ENCODE measurements at regions not wholly inside any gene's neighbourhood (a gene's known extent, or its start where the extent isn't known, plus 50 kb on each side); places are given as distances from the start of the nearest gene placed in this dataset.

GRCh38 chr14:54138024-54138353 lies 181.4 kb upstream of the BMP4 start:
- no peaks in the 10 kb centered on the region for H3K4me1 ChIP-seq (replicated peaks)
- H3K27me3 ChIP-seq (replicated peaks; ENCODE audit: insufficient read depth) = no peaks in the 10 kb centered on the region
- no peak for DNase-seq (ENCODE audit: low spot score)
- H3K36me3 ChIP-seq = no peaks in the 10 kb centered on the region
- H3K27ac ChIP-seq = no peak overlapping the region
- H3K9me3 ChIP-seq = no peaks in the 10 kb centered on the region
- TF ChIP-seq POLR2A (IDR thresholded peaks at IDR 0.05) = no peak
- TF ChIP-seq POLR2AphosphoS5 (IDR thresholded peaks at IDR 0.05) = no peak
- TF ChIP-seq CTCF (IDR thresholded peaks at IDR 0.05) = no peak
- WGBS = 77% methylated on average over 1 of the region's 1 CpG
- H3K4me3 ChIP-seq = no peak overlapping the region
- intact Hi-C loops (cut with DNase I) = no loop called here

- DNase-seq (ENCODE audit: low spot score) = no peak
- TF ChIP-seq CTCF (IDR thresholded peaks at IDR 0.05) (no peak), POLR2AphosphoS5 (IDR thresholded peaks at IDR 0.05) (no peak), POLR2A (IDR thresholded peaks at IDR 0.05) (no peak)
- no peaks in the 10 kb centered on the region for H3K4me1 ChIP-seq (replicated peaks)
- 74% methylated on average over 2 of the region's 2 CpGs for WGBS
- H3K4me3 ChIP-seq = no peak overlapping the region
- no peak overlapping the region for H3K27ac ChIP-seq
- no peaks in the 10 kb centered on the region for H3K36me3 ChIP-seq
- H3K9me3 ChIP-seq = no peaks in the 10 kb centered on the region
- intact Hi-C loops (cut with DNase I) = no loop called here
- H3K27me3 ChIP-seq (replicated peaks; ENCODE audit: insufficient read depth) = no peaks in the 10 kb centered on the region
Measured at GRCh38 chr14:54138354-54139038, 181.9 kb upstream of the BMP4 start.

- no peak for DNase-seq (ENCODE audit: low spot score)
- Histone ChIP-seq H3K27ac (no peak overlapping the region), H3K4me3 (no peak overlapping the region), H3K9me3 (no peaks in the 10 kb centered on the region), H3K27me3 (replicated peaks; ENCODE audit: insufficient read depth) (no peaks in the 10 kb centered on the region), H3K4me1 (replicated peaks) (no peaks in the 10 kb centered on the region), H3K36me3 (no peaks in the 10 kb centered on the region)
- intact Hi-C loops (cut with DNase I) = no loop called here
- TF ChIP-seq POLR2AphosphoS5 (IDR thresholded peaks at IDR 0.05) = no peak
- TF ChIP-seq POLR2A (IDR thresholded peaks at IDR 0.05) = no peak
- TF ChIP-seq CTCF (IDR thresholded peaks at IDR 0.05) = no peak
- 87% methylated on average over 1 of the region's 1 CpG for WGBS
Measured at GRCh38 chr14:54140551-54140950, 183.9 kb upstream of the BMP4 start.

- Histone ChIP-seq H3K27ac (no peak overlapping the region), H3K4me1 (replicated peaks) (no peaks in the 10 kb centered on the region), H3K9me3 (no peaks in the 10 kb centered on the region), H3K4me3 (no peak overlapping the region), H3K36me3 (no peaks in the 10 kb centered on the region), H3K27me3 (replicated peaks; ENCODE audit: insufficient read depth) (no peaks in the 10 kb centered on the region)
- intact Hi-C loops (cut with DNase I) = no loop called here
- TF ChIP-seq POLR2A (IDR thresholded peaks at IDR 0.05) (no peak), POLR2AphosphoS5 (IDR thresholded peaks at IDR 0.05) (no peak), CTCF (IDR thresholded peaks at IDR 0.05) (no peak)
- WGBS = 89% methylated on average over 2 of the region's 2 CpGs
- DNase-seq (ENCODE audit: low spot score) = no peak
Measured at GRCh38 chr14:54146601-54147000, 190.0 kb upstream of the BMP4 start.

- no peak for DNase-seq (ENCODE audit: low spot score)
- 72% methylated on average over 2 of the region's 2 CpGs for WGBS
- Histone ChIP-seq H3K36me3 (no peaks in the 10 kb centered on the region), H3K4me1 (replicated peaks) (no peaks in the 10 kb centered on the region), H3K4me3 (no peak overlapping the region), H3K27me3 (replicated peaks; ENCODE audit: insufficient read depth) (no peaks in the 10 kb centered on the region), H3K27ac (no peak overlapping the region), H3K9me3 (no peaks in the 10 kb centered on the region)
- TF ChIP-seq POLR2A (IDR thresholded peaks at IDR 0.05) (no peak), CTCF (IDR thresholded peaks at IDR 0.05) (no peak), POLR2AphosphoS5 (IDR thresholded peaks at IDR 0.05) (no peak)
- intact Hi-C loops (cut with DNase I) = no loop called here
Measured at GRCh38 chr14:54147282-54147681, 190.7 kb upstream of the BMP4 start.
